ENCODE measurements at regions not wholly inside any gene's neighbourhood (a gene's known extent, or its start where the extent isn't known, plus 50 kb on each side); places are given as distances from the start of the nearest gene placed in this dataset.
"Not testable (repeated sequence)": the region's sequence is repeated elsewhere in the genome, so short reads cannot be mapped to it uniquely, and the experiment has no call there.

- DNase-seq, result no peak
These were observed 60.3 kb downstream of the EOMES start for GRCh38 chr3:27661797-27662196.

GRCh38 chr3:27659279-27660021, 62.7 kb downstream of the EOMES start:
- peak; percentile 56 for DNase-seq

- DNase-seq, result no peak
These were observed 63.4 kb downstream of the EOMES start for GRCh38 chr3:27658741-27659140.

- DNase-seq, result peak; percentile 57
These were observed 64.3 kb downstream of the EOMES start for GRCh38 chr3:27657871-27658270.

GRCh38 chr3:27657404-27657803, 64.7 kb downstream of the EOMES start:
- DNase-seq, result peak; percentile 72

GRCh38 chr3:27656790-27657189, 65.3 kb downstream of the EOMES start:
- no peak for DNase-seq

GRCh38 chr3:27655547-27655946, 66.6 kb downstream of the EOMES start:
- DNase-seq, result no peak

- DNase-seq, result no peak
These were observed 68.1 kb downstream of the EOMES start for GRCh38 chr3:27653803-27654558.

GRCh38 chr3:27649277-27649676, 72.8 kb downstream of the EOMES start:
- DNase-seq, result no peak

- DNase-seq, result no peak
These were observed 75.2 kb downstream of the EOMES start for GRCh38 chr3:27646896-27647295.

GRCh38 chr3:27644941-27645340, 77.2 kb downstream of the EOMES start:
- peak; percentile 67 for DNase-seq

GRCh38 chr3:27643355-27643754, 78.8 kb downstream of the EOMES start:
- DNase-seq, result peak; percentile 77

GRCh38 chr3:27642796-27643195, 79.3 kb downstream of the EOMES start:
- no peak for DNase-seq

GRCh38 chr3:27641888-27642601, 80.1 kb downstream of the EOMES start:
- no peak for DNase-seq

GRCh38 chr3:27641271-27641800, 80.8 kb downstream of the EOMES start:
- no peak for DNase-seq

GRCh38 chr3:27639271-27639670, 82.9 kb downstream of the EOMES start:
- no peak for DNase-seq

- no peak for DNase-seq
These were observed 83.5 kb downstream of the EOMES start for GRCh38 chr3:27638594-27638993.

- DNase-seq, result no peak
These were observed 84.7 kb downstream of the EOMES start for GRCh38 chr3:27637346-27637995.

GRCh38 chr3:27635006-27635405, 87.1 kb downstream of the EOMES start:
- not testable (repeated sequence) for DNase-seq

GRCh38 chr3:27633224-27633545, 88.9 kb downstream of the EOMES start:
- peak; percentile 56 for DNase-seq

- DNase-seq, result peak; percentile 61
These were observed 89.5 kb downstream of the EOMES start for GRCh38 chr3:27632431-27633223.

GRCh38 chr3:27630885-27631284, 91.2 kb downstream of the EOMES start:
- DNase-seq, result peak; percentile 68
